Inflammatory macrophage (primary cell): ENCODE measurements at regions not wholly inside any gene's neighbourhood (a gene's known extent, or its start where the extent isn't known, plus 50 kb on each side); places are given as distances from the start of the nearest gene placed in this dataset.

Experiments used
- DNase-seq, 2 donors: peaks; one replicate each; pipeline ENCODE4 v3.0.0-alpha.2; 2020 to 2022

DNA sequence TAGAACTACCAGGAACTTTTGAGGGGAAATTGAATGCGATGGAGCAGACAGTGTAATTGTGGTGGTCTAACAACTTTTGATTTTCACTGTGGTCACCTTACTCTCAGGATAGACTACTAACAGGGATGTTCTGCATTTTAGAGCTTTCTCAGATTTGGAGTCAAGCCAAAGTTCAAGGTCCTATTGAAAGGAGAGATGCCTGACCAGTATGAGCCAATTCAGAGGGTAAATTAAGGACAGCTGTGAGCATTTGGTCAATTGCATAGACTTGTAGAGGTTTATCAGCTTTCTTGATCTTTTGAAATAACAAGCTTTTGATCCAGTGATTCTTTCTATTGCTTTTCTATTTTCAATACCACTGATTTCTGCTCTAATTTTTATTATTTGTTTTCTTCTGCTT lies 1095.7 kb upstream of the CNTNAP5 start:
- no peak for DNase-seq

GRCh38 chr2:122935506-122935905 lies 1089.6 kb upstream of the CNTNAP5 start:
- DNase-seq, result no peak

DNA sequence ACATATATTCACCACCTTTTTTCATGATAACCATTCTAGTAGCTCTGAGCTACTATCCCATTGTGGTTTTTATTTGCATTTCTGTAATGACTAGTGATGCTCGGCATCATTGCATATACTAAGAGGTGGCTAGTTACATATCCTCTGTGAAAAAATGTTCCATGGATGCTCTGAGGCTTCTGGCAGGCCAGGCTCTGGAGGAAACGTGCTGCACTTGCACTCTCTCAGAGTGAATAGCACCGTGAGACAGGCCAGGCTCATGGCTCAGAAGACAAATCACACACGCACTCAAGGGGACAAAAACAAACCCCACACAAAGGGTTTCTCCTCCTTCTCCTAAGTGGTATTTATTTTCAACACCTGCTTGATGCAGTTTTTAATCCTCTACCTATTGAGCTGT lies 1085.3 kb upstream of the CNTNAP5 start:
- no peak for DNase-seq

DNA sequence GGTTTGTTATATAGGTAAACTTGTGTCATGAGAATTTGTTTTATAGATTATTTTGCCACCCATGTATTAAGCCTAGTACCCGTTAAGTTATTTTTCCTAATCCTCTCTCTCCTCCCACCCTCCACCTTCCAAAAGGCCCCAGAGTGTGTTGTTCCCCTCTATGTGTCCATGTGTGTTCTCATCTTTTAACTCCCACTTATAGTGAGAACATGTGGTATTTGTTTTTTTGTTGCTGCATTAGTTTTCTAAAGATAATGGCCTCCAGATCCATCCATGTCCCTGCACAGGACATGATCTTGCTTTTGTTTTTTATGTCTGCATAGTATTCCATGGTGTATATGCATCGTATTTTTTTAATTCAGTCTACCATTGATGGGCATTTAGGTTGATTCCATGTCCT lies 1075.6 kb upstream of the CNTNAP5 start:
- DNase-seq, result no peak

DNA sequence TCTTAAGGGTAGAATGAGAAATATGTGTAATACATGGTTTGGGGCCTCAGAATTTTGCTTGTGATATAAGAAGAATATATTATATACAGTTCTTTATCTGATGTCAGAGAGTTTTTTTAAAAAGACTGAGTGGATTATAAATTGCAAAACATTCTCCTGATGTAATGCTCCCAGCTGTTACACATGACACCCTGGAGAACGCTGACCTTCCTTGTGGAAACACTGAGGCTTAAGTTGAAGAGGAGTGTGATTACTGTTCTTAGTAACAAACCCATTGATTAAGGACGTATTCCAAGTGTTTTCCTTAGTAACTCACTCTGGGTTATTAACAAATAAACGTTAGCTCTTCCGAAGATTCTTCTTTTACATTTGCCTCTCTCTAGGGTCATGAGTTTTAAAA lies 1069.3 kb upstream of the CNTNAP5 start:
- DNase-seq, result no peak

DNA sequence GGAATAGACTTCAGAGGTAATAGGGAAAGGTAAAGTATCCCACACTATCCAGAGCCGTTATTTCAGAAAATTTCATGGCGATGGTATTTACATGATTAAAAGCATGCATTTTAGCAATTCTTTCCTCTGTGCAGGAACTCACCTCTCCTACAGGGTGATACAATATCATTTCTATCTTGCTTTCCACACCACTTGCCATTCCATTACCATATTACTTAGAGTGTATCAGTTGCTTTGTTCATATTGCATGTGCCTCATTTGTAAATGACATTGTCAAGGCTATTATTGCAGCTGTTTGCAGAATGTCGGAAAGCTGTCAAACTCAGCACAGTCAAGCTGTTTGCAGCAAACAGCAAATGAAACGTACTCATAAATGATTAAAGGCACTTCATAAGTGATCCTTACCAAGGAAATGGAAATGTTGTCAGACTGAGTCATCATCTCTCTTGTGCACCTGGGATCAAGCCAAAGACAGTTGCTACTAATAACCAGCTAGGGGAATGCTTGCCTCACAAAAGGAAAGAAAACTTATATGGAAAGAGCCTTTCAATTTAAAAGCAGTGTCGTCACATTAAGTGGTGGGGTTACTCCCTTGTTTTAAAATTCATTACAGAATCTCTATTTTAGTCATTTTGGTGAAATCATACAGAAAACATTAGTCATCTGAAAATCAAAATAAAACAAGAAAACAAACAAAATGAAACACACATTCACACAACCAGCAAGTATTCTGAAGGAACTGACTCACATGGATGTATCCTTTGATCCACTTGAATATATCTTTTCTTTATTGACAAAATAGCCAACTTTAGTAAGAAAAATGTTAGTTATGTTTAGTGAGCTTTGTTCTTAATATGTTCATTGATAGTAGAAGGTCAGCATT lies 1064.1 kb upstream of the CNTNAP5 start:
- no peak for DNase-seq

- no peak for DNase-seq
These were observed 1058.6 kb upstream of the CNTNAP5 start for GRCh38 chr2:122966461-122966860.

- DNase-seq, result no peak
These were observed 1047.5 kb upstream of the CNTNAP5 start for GRCh38 chr2:122977580-122977979.

- DNase-seq, result no peak
These were observed 1044.4 kb upstream of the CNTNAP5 start for GRCh38 chr2:122980671-122981070.

DNA sequence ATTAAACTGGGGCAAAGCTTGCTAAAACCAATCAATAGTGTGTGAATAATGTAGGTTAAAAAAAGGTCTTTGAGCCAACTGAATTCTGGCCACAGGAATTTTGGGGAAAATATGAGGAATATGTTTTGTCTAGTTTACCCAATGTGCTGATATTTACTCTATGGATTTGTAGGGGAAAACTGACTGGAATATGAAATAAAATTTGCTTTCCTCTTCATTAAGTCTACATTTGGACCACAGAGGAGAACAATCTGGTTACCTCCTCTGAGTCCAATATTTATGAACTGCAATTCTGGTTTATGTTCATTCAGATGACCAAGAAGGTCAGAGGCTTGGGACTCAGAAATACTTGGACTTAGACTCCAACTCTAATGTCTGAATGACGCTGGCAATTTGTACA lies 1042.2 kb upstream of the CNTNAP5 start:
- DNase-seq, result no peak

DNA sequence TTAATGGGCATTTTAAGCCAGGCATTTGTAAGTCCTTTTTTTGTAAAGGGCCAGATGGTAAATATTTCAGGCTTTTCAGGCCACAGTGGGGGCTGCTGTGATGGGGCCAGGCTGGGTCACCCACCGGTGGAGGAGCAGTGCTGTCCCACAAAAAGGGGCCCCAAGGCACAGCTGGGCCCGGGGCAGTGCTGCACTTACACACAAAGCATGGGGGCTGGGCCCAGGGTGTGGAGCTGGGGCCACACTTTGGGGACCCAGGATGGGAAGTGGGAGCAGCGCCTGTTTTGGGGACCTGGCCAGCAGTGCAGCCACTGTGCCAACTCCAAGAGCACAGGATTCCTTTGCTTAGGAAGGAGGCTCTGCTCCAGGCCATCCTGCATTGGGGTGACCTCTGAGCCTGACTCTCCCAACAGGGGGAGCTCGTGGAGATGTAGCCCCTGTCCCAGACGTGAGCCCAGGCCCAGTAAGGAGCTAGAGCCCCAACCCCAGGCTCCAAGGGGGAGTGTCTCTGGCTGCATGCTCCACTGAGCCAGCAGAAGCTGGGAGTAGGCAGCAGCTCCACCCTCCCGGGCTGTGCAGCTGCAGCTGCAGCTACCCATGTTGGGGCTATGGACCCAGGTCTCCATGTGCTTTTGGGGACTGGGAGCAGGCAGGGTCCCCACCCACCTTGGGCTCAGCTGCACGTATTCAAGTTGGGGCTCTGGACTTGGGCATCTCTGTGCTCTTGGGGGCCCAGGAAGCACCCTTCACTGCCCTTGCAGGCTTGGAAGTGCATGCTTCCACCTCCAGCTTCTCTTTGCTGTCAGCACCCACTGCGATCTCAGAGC lies 1036.5 kb upstream of the CNTNAP5 start:
- DNase-seq, result no peak

DNA sequence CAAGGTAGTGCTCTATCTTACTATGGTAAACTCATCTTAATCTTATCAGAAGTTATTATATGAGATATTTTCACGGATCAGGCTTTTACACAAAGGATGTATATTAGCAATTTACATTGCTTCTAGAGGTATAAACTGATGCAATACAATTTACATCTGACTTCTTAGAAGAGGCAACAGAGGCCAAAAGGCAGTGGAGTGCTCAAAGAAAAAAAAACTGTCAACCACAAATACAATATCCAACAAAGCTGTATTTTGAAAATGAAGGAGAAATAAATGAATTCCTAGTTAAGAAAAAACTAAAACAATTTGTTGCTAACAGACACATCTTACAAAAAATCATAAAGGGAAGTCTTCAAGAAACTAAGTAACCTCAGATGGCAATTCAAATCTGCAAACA lies 1031.5 kb upstream of the CNTNAP5 start:
- no peak for DNase-seq

GRCh38 chr2:122999258-122999657 lies 1025.8 kb upstream of the CNTNAP5 start:
- no peak for DNase-seq

- DNase-seq, result no peak
These were observed 1025.3 kb upstream of the CNTNAP5 start for GRCh38 chr2:122999821-123000220.

- DNase-seq, result no peak
These were observed 1022.3 kb upstream of the CNTNAP5 start for GRCh38 chr2:123002660-123003248.

GRCh38 chr2:123015186-123015585 lies 1009.9 kb upstream of the CNTNAP5 start:
- no peak for DNase-seq

GRCh38 chr2:123035541-123035940 lies 989.5 kb upstream of the CNTNAP5 start:
- DNase-seq, result no peak

- no peak for DNase-seq
These were observed 988.8 kb upstream of the CNTNAP5 start for GRCh38 chr2:123036300-123036699.

DNA sequence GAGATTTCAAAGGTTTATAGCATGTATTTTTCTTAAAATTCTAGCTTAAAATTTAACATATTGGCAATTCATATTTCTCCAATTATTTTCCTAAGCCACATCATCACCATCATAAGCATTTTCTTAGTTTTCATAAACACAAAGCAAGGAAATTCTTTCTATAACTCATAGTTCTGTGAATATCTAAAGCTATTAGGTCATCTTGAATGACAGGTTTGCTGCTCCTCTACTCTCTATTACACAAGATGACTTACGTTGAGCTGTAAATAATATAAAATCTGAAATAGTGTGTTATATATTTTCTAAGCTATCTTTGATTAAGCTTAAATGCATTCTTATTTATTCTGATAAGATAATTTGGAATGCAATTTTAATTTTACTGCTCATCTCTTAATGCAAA lies 984.6 kb upstream of the CNTNAP5 start:
- no peak for DNase-seq

- DNase-seq, result no peak
These were observed 981.6 kb upstream of the CNTNAP5 start for GRCh38 chr2:123043458-123043857.

GRCh38 chr2:123045713-123046112 lies 979.4 kb upstream of the CNTNAP5 start:
- DNase-seq, result no peak

GRCh38 chr2:123047186-123047585 lies 977.9 kb upstream of the CNTNAP5 start:
- DNase-seq, result no peak

GRCh38 chr2:123051136-123051535 lies 974.0 kb upstream of the CNTNAP5 start:
- DNase-seq, result no peak

GRCh38 chr2:123061534-123061933 lies 963.6 kb upstream of the CNTNAP5 start:
- no peak for DNase-seq
